OCI-LY7 (cell line): ENCODE measurements at regions not wholly inside any gene's neighbourhood (a gene's known extent, or its start where the extent isn't known, plus 50 kb on each side); places are given as distances from the start of the nearest gene placed in this dataset.
"Not testable (repeated sequence)": the region's sequence is repeated elsewhere in the genome, so short reads cannot be mapped to it uniquely, and the experiment has no call there.

Source experiments
- CTCF ChIP-seq: fragments of 200-600 bp; sonication (generic); conservative IDR thresholded peaks from 2 replicates; pipeline ENCODE4 v1.5.1; 2014; ENCODE audit warnings: mild to moderate bottlenecking, antibody characterized with exemption, low read length, moderate library complexity, mixed read lengths
- EZH2phosphoT487 ChIP-seq: fragments of 200-600 bp; sonication (generic); IDR thresholded peaks from 2 replicates; pipeline ENCODE4 v1.6.1; 2018; ENCODE audit warnings: low read depth, borderline replicate concordance, mild to moderate bottlenecking, mixed run types, antibody characterized with exemption, low read length, moderate library complexity, mixed read lengths

- TF ChIP-seq CTCF, EZH2phosphoT487: not testable (repeated sequence)
Observed at GRCh38 chr11:110843053-110843452, 130.8 kb upstream of the ARHGAP20 start.
